Suprapubic skin (tissue), 4 donors: ENCODE measurements at regions not wholly inside any gene's neighbourhood (a gene's known extent, or its start where the extent isn't known, plus 50 kb on each side); places are given as distances from the start of the nearest gene placed in this dataset.

ENCODE experiments used
- DNase-seq, 2 donors: peaks; one replicate each; pipeline ENCODE4 v3.0.0-alpha.2; 2019; ENCODE audit warnings: low spot score in 2 of 2
- H3K27ac ChIP-seq: fragments of 200-600 bp; sonication (generic); one replicate; pipeline ENCODE4 v1.5.1; 2019
- H3K27me3 ChIP-seq: fragments of 200-600 bp; sonication (generic); one replicate; pipeline ENCODE4 v1.5.1; 2019
- H3K36me3 ChIP-seq: fragments of 200-600 bp; sonication (generic); one replicate; pipeline ENCODE4 v1.5.1; 2019
- H3K4me1 ChIP-seq: fragments of 200-600 bp; sonication (generic); one replicate; pipeline ENCODE4 v1.5.1; 2019
- H3K4me3 ChIP-seq: fragments of 200-600 bp; sonication (generic); one replicate; pipeline ENCODE4 v1.5.1; 2019; ENCODE audit warnings: mild to moderate bottlenecking
- H3K9me3 ChIP-seq: fragments of 200-600 bp; sonication (generic); one replicate; pipeline ENCODE4 v1.5.1; 2019
- EP300 ChIP-seq: sonication (generic); formaldehyde crosslinking; IDR thresholded peaks from one replicate; pipeline ENCODE4 v1.6.1; 2017; ENCODE audit warnings: antibody characterized with exemption
- POLR2A ChIP-seq, 2 donors: fragments of 450-650 bp; IDR thresholded peaks; one replicate each; pipeline ENCODE4 v1.6.1; 2017; ENCODE audit warnings: antibody characterized with exemption in 2 of 2, mild to moderate bottlenecking in 2 of 2, moderate library complexity in 2 of 2
- POLR2AphosphoS5 ChIP-seq, 3 donors: sonication (generic); formaldehyde crosslinking; IDR thresholded peaks; one replicate each; pipeline ENCODE4 v1.6.1; 2017; ENCODE audit warnings: antibody characterized with exemption in 3 of 3
- WGBS: methylation state at CpG from one replicate; pipeline ENCODE4 v1.1.5; 2018; 5-methylcytosine and 5-hydroxymethylcytosine counted together
- TF ChIP-seq, protein P1 (sequence below), 2 donors: fragments of 200-600 bp in 1 of 2; fragments of 450-650 bp in 1 of 2; sonication (generic) in 1 of 2; IDR thresholded peaks; one replicate each; pipeline ENCODE4 v1.5.1; 2016 to 2019; ENCODE audit warnings: antibody characterized with exemption in 2 of 2, mild to moderate bottlenecking in 1 of 2, moderate library complexity in 1 of 2

GRCh38 chr6:5930143-5930770 lies 76.5 kb downstream of the NRN1 start:
- Histone ChIP-seq H3K27me3 (peaks cover 13% of the 10 kb centered on the region), H3K27ac (no peak overlapping the region), H3K4me1 (no peaks in the 10 kb centered on the region), H3K36me3 (no peaks in the 10 kb centered on the region), H3K4me3 (no peak overlapping the region), H3K9me3 (no peaks in the 10 kb centered on the region)
- no peak for DNase-seq
- 64% methylated on average over 4 of the region's 4 CpGs for WGBS
- TF ChIP-seq POLR2A (IDR thresholded peaks at IDR 0.05) (no peak), EP300 (no peak), POLR2AphosphoS5 (IDR thresholded peaks at IDR 0.05) (no peak)
- TF ChIP-seq, protein P1, sequence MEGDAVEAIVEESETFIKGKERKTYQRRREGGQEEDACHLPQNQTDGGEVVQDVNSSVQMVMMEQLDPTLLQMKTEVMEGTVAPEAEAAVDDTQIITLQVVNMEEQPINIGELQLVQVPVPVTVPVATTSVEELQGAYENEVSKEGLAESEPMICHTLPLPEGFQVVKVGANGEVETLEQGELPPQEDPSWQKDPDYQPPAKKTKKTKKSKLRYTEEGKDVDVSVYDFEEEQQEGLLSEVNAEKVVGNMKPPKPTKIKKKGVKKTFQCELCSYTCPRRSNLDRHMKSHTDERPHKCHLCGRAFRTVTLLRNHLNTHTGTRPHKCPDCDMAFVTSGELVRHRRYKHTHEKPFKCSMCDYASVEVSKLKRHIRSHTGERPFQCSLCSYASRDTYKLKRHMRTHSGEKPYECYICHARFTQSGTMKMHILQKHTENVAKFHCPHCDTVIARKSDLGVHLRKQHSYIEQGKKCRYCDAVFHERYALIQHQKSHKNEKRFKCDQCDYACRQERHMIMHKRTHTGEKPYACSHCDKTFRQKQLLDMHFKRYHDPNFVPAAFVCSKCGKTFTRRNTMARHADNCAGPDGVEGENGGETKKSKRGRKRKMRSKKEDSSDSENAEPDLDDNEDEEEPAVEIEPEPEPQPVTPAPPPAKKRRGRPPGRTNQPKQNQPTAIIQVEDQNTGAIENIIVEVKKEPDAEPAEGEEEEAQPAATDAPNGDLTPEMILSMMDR (IDR thresholded peaks at IDR 0.05) = no peak

- Histone ChIP-seq H3K27me3 (no peaks in the 10 kb centered on the region), H3K27ac (no peak overlapping the region), H3K36me3 (no peaks in the 10 kb centered on the region), H3K4me3 (no peak overlapping the region), H3K4me1 (no peaks in the 10 kb centered on the region), H3K9me3 (no peaks in the 10 kb centered on the region)
- TF ChIP-seq POLR2A (IDR thresholded peaks at IDR 0.05) = no peak
- TF ChIP-seq, protein P1 (IDR thresholded peaks at IDR 0.05) = no peak
- TF ChIP-seq POLR2AphosphoS5 (IDR thresholded peaks at IDR 0.05) = no peak
- no peak for TF ChIP-seq EP300
- no peak for DNase-seq
- WGBS = 94% methylated on average over 4 of the region's 4 CpGs
Measured at GRCh38 chr6:5923840-5924239, 82.9 kb downstream of the NRN1 start.

DNA sequence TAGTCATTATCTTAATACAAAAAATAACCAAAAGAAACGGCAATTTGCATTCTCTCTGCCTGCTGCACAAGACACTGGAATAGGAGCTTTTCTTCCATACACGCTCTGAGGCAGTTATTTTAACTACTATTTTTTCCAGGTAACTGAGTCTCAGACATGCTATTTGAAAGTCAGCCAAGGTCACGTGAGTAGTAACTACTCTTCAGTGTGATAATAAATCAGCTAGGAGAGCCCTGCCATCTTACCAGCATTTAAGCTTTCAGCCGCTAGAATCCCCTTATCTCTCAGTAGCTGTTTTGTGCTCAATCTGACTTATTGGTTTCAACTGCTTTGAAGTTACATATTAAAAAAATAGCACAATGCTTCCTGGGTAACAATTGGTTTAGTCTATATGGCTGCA lies 84.5 kb downstream of the NRN1 start:
- Histone ChIP-seq H3K9me3 (no peaks in the 10 kb centered on the region), H3K27ac (no peak overlapping the region), H3K4me3 (no peak overlapping the region), H3K4me1 (no peaks in the 10 kb centered on the region), H3K36me3 (no peaks in the 10 kb centered on the region), H3K27me3 (no peaks in the 10 kb centered on the region)
- 55% methylated on average over 4 of the region's 4 CpGs for WGBS
- no peak for DNase-seq
- TF ChIP-seq EP300 (no peak), POLR2A (IDR thresholded peaks at IDR 0.05) (no peak), POLR2AphosphoS5 (IDR thresholded peaks at IDR 0.05) (no peak)
- TF ChIP-seq, protein P1 (IDR thresholded peaks at IDR 0.05) = no peak

DNA sequence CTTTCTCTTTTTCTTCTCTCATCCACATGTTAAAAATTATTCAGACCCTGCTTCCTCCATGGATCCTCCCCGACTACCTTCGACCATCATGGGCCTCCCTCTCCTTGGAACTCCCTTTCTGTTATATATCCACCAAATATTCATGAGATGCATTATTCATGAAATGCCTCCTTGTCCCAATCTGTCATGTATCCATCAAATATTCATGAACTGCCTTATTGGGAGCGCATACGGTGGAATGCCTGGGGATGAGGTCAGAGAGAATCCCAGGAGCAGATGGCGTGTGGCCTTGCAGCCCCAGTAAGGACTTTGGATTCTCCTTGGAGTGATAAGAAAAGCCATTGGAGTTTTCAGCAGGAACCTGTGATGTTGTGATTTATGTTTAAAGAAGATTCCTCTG lies 97.0 kb downstream of the NRN1 start:
- WGBS = 98% methylated on average over 5 of the region's 5 CpGs
- Histone ChIP-seq H3K36me3 (no peaks in the 10 kb centered on the region), H3K9me3 (no peaks in the 10 kb centered on the region), H3K4me3 (no peak overlapping the region), H3K27me3 (no peaks in the 10 kb centered on the region), H3K27ac (no peak overlapping the region), H3K4me1 (peaks cover 10% of the 10 kb centered on the region)
- no peak for DNase-seq
- TF ChIP-seq POLR2AphosphoS5 (IDR thresholded peaks at IDR 0.05) (no peak), EP300 (no peak), POLR2A (IDR thresholded peaks at IDR 0.05) (no peak)
- TF ChIP-seq, protein P1 (IDR thresholded peaks at IDR 0.05) = no peak

GRCh38 chr6:5906842-5907241 lies 99.9 kb downstream of the NRN1 start:
- Histone ChIP-seq H3K36me3 (no peaks in the 10 kb centered on the region), H3K27ac (no peak overlapping the region), H3K4me1 (peaks cover 10% of the 10 kb centered on the region), H3K9me3 (no peaks in the 10 kb centered on the region), H3K27me3 (no peaks in the 10 kb centered on the region), H3K4me3 (no peak overlapping the region)
- TF ChIP-seq, protein P1 (IDR thresholded peaks at IDR 0.05) = no peak
- no peak for TF ChIP-seq POLR2AphosphoS5 (IDR thresholded peaks at IDR 0.05)
- no peak for TF ChIP-seq EP300
- TF ChIP-seq POLR2A (IDR thresholded peaks at IDR 0.05) = no peak
- 100% methylated on average over 1 of the region's 1 CpG for WGBS
- DNase-seq = no peak
